ENCODE measurements at regions not wholly inside any gene's neighbourhood (a gene's known extent, or its start where the extent isn't known, plus 50 kb on each side); places are given as distances from the start of the nearest gene placed in this dataset.

- no peak overlapping the region for H3K4me2 ChIP-seq
- no peaks in the 10 kb centered on the region for H3K4me1 ChIP-seq
Observed at GRCh38 chr4:127139788-127140286, 492.9 kb upstream of the INTU start.

GRCh38 chr4:127140306-127140705 is 492.5 kb upstream of the INTU start:
- Histone ChIP-seq H3K36me3 (no peaks in the 10 kb centered on the region), H3K27me3 (no peaks in the 10 kb centered on the region), H3K4me3 (no peak overlapping the region), H3K27ac (no peak overlapping the region), H3K9ac (no peak overlapping the region), H3K4me2 (no peak overlapping the region), H4K20me1 (no peaks in the 10 kb centered on the region), H3K4me1 (no peaks in the 10 kb centered on the region), H3K9me3 (no peaks in the 10 kb centered on the region)
- TF ChIP-seq Cebpa-rat (IDR thresholded peaks at IDR 0.05): no peak

More at GRCh38 chr4:127139788-127140286, 492.9 kb upstream of the INTU start:
- no peaks in the 10 kb centered on the region for H3K36me3 ChIP-seq
- no peaks in the 10 kb centered on the region for H4K20me1 ChIP-seq
- H3K4me3 ChIP-seq: no peak overlapping the region
- no peaks in the 10 kb centered on the region for H3K27me3 ChIP-seq
- H3K27ac ChIP-seq: no peak overlapping the region
- TF ChIP-seq Cebpa-rat (IDR thresholded peaks at IDR 0.05): no peak
- H3K9me3 ChIP-seq: no peaks in the 10 kb centered on the region
- no peak overlapping the region for H3K9ac ChIP-seq

- no peak overlapping the region for H3K4me3 ChIP-seq
- TF ChIP-seq Cebpa-rat (IDR thresholded peaks at IDR 0.05): no peak
- no peak overlapping the region for H3K4me2 ChIP-seq
- H3K36me3 ChIP-seq: no peaks in the 10 kb centered on the region
- H3K27me3 ChIP-seq: no peaks in the 10 kb centered on the region
- H3K9ac ChIP-seq: no peak overlapping the region
- H3K4me1 ChIP-seq: no peaks in the 10 kb centered on the region
- no peaks in the 10 kb centered on the region for H4K20me1 ChIP-seq
- no peaks in the 10 kb centered on the region for H3K9me3 ChIP-seq
- H3K27ac ChIP-seq: no peak overlapping the region
Observed at GRCh38 chr4:127141856-127142255, 490.9 kb upstream of the INTU start.

GRCh38 chr4:127143460-127144195 is 489.1 kb upstream of the INTU start:
- no peaks in the 10 kb centered on the region for H3K9me3 ChIP-seq
- no peak overlapping the region for H3K9ac ChIP-seq
- no peak overlapping the region for H3K4me2 ChIP-seq
- no peaks in the 10 kb centered on the region for H3K4me1 ChIP-seq
- H3K4me3 ChIP-seq: no peak overlapping the region
- no peak overlapping the region for H3K27ac ChIP-seq
- H3K27me3 ChIP-seq: no peaks in the 10 kb centered on the region
- no peak for TF ChIP-seq Cebpa-rat (IDR thresholded peaks at IDR 0.05)
- no peaks in the 10 kb centered on the region for H3K36me3 ChIP-seq
- H4K20me1 ChIP-seq: no peaks in the 10 kb centered on the region

GRCh38 chr4:127145006-127145540 is 487.7 kb upstream of the INTU start:
- H3K36me3 ChIP-seq: no peaks in the 10 kb centered on the region
- no peaks in the 10 kb centered on the region for H3K4me1 ChIP-seq
- H3K4me3 ChIP-seq: no peak overlapping the region
- H3K27me3 ChIP-seq: no peaks in the 10 kb centered on the region
- no peaks in the 10 kb centered on the region for H3K9me3 ChIP-seq
- H3K4me2 ChIP-seq: no peak overlapping the region
- no peak for TF ChIP-seq Cebpa-rat (IDR thresholded peaks at IDR 0.05)
- H4K20me1 ChIP-seq: no peaks in the 10 kb centered on the region
- H3K27ac ChIP-seq: no peak overlapping the region
- no peak overlapping the region for H3K9ac ChIP-seq

- H3K4me2 ChIP-seq: no peak overlapping the region
- H3K36me3 ChIP-seq: no peaks in the 10 kb centered on the region
- H3K9ac ChIP-seq: no peak overlapping the region
- H3K4me1 ChIP-seq: no peaks in the 10 kb centered on the region
- H3K4me3 ChIP-seq: no peak overlapping the region
- no peaks in the 10 kb centered on the region for H3K27me3 ChIP-seq
- no peaks in the 10 kb centered on the region for H4K20me1 ChIP-seq
- TF ChIP-seq Cebpa-rat (IDR thresholded peaks at IDR 0.05): no peak
- H3K27ac ChIP-seq: no peak overlapping the region
- H3K9me3 ChIP-seq: no peaks in the 10 kb centered on the region
Observed at GRCh38 chr4:127148165-127148564, 484.6 kb upstream of the INTU start.

GRCh38 chr4:127149086-127149485 is 483.7 kb upstream of the INTU start:
- Histone ChIP-seq H3K36me3 (no peaks in the 10 kb centered on the region), H3K4me2 (no peak overlapping the region), H3K27ac (no peak overlapping the region), H4K20me1 (no peaks in the 10 kb centered on the region), H3K4me1 (no peaks in the 10 kb centered on the region), H3K9me3 (no peaks in the 10 kb centered on the region), H3K4me3 (no peak overlapping the region), H3K9ac (no peak overlapping the region), H3K27me3 (no peaks in the 10 kb centered on the region)
- TF ChIP-seq Cebpa-rat (IDR thresholded peaks at IDR 0.05): no peak

GRCh38 chr4:127151941-127152340 is 480.8 kb upstream of the INTU start:
- no peak overlapping the region for H3K4me2 ChIP-seq
- no peaks in the 10 kb centered on the region for H3K36me3 ChIP-seq
- TF ChIP-seq Cebpa-rat (IDR thresholded peaks at IDR 0.05): no peak
- no peaks in the 10 kb centered on the region for H3K27me3 ChIP-seq
- no peak overlapping the region for H3K27ac ChIP-seq
- H3K4me3 ChIP-seq: no peak overlapping the region
- H3K4me1 ChIP-seq: no peaks in the 10 kb centered on the region
- no peaks in the 10 kb centered on the region for H3K9me3 ChIP-seq
- H3K9ac ChIP-seq: no peak overlapping the region
- H4K20me1 ChIP-seq: no peaks in the 10 kb centered on the region

GRCh38 chr4:127155116-127155515 is 477.6 kb upstream of the INTU start:
- H3K9ac ChIP-seq: no peak overlapping the region
- H3K27me3 ChIP-seq: no peaks in the 10 kb centered on the region
- H4K20me1 ChIP-seq: no peaks in the 10 kb centered on the region
- no peaks in the 10 kb centered on the region for H3K36me3 ChIP-seq
- no peak overlapping the region for H3K4me3 ChIP-seq
- H3K4me2 ChIP-seq: no peak overlapping the region
- no peaks in the 10 kb centered on the region for H3K9me3 ChIP-seq
- no peak overlapping the region for H3K27ac ChIP-seq
- H3K4me1 ChIP-seq: no peaks in the 10 kb centered on the region
- no peak for TF ChIP-seq Cebpa-rat (IDR thresholded peaks at IDR 0.05)

- Histone ChIP-seq H3K27ac (no peak overlapping the region), H3K4me1 (no peaks in the 10 kb centered on the region), H3K36me3 (no peaks in the 10 kb centered on the region), H3K4me3 (no peak overlapping the region), H4K20me1 (no peaks in the 10 kb centered on the region), H3K9ac (no peak overlapping the region), H3K9me3 (no peaks in the 10 kb centered on the region), H3K27me3 (no peaks in the 10 kb centered on the region), H3K4me2 (no peak overlapping the region)
- no peak for TF ChIP-seq Cebpa-rat (IDR thresholded peaks at IDR 0.05)
Observed at GRCh38 chr4:127155555-127155954, 477.2 kb upstream of the INTU start.

All from BLaER1 (cell line).